ENCODE measurements at regions not wholly inside any gene's neighbourhood (a gene's known extent, or its start where the extent isn't known, plus 50 kb on each side); places are given as distances from the start of the nearest gene placed in this dataset.
"Not testable (repeated sequence)": the region's sequence is repeated elsewhere in the genome, so short reads cannot be mapped to it uniquely, and the experiment has no call there.

DNA sequence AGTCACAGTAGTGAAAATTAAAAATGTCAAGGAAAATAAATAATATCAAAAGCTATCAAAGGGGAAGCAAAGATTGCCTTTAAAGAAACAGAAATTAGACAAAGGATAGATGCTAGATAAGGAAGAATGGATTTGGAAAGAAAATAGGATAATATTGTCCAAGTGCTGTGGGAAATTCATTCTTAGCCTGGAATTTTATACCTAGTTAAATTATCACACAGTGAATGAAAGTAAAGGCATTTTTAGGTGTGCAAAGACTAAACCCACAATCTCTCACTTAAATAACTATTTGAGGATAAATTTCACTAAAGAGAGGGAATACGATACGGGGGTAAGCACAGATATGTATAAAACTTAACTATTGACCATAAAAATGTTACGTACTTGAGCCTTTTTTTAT is 511.1 kb downstream of the TMEM135 start:
- no peak for DNase-seq (ENCODE audit: low read depth in 2 of 2)

GRCh38 chr11:87545858-87546257 is 508.1 kb downstream of the TMEM135 start:
- no peak for DNase-seq (ENCODE audit: low read depth in 2 of 2)

DNA sequence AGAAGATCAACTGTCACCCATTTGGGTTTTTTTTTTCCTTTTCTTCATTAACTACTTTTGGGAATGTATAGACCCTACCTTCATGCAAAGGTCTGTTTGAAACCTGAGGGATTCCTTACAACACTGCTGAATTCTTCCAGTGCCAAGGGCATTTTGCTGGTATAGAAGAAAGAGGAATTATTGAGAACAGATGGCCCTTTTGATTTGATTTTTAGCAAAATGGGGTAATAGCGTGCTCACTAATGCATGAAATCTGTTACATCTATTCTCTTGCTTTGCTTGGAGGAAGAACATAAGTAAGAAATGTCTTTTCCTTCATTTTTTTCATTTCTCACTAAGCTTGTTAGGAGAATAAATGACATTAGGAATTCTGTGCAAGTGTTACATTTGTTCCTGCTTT is 501.9 kb downstream of the TMEM135 start:
- no peak for DNase-seq (ENCODE audit: low read depth in 2 of 2)

DNA sequence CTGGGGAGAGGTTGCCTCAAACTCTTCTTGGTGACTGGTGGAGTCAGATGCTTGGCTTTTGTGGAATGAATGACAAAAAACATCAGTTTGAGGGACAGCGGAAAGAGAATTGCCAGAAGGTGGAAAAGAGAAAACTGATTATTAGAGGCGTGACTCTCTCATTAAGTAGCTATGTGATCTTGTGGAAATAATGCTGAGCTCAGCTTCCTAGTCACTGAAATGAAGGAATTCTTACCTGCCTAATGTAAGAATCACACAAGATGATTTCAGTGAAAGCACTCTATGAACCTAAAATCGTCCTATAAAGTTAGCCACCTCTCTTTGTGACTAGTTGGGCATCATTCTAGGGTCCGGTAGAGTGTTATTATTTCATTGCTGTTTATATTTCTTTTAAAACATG is 498.8 kb downstream of the TMEM135 start:
- no peak for DNase-seq (ENCODE audit: low read depth in 2 of 2)

DNA sequence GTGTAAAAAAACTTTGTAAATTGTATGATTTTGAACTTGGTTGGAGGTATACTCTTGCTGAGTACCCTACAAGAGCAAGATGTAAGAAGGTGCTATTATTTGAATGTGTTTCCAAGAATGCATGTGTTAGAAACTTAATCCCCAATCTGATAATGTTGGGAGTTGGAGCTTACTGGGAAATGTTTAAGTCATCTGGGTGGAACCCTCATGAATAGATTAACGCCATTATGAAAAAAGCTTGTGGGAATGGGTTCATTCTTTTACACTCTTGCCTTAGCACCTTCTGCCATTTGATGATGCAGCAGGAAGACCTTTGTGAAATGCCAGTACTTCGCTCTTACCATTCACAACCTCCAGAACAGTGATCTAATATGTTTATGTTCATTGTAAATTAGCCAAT is 498.3 kb downstream of the TMEM135 start:
- no peak for DNase-seq (ENCODE audit: low read depth in 2 of 2)

- DNase-seq (ENCODE audit: low read depth in 2 of 2) = no peak
Observed at GRCh38 chr11:87535513-87535912, 497.8 kb downstream of the TMEM135 start.

DNA sequence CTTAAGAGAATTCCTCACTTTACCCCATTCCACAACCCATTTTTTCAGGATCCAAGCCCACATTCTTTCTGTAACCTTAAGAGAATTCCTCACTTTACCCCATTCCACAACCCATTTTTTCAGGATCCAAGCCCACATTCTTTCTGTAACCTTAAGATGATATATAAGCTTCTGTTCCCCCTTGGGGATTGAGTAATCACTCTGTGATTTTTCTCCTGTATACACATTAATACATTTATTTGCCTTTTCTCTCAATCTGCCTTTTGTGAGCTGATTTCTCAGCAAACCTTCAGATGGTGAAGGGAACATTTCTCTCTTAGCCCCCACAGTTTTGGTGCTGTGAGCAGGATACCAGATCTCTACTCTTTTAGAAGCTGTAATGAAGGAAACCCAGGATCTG is 494.1 kb downstream of the TMEM135 start:
- not testable (repeated sequence) for DNase-seq (ENCODE audit: low read depth in 2 of 2)

- DNase-seq (ENCODE audit: low read depth in 2 of 2) = no peak
Observed at GRCh38 chr11:87529486-87529885, 491.8 kb downstream of the TMEM135 start.

GRCh38 chr11:87528752-87529151 is 491.0 kb downstream of the TMEM135 start:
- no peak for DNase-seq (ENCODE audit: low read depth in 2 of 2)

DNA sequence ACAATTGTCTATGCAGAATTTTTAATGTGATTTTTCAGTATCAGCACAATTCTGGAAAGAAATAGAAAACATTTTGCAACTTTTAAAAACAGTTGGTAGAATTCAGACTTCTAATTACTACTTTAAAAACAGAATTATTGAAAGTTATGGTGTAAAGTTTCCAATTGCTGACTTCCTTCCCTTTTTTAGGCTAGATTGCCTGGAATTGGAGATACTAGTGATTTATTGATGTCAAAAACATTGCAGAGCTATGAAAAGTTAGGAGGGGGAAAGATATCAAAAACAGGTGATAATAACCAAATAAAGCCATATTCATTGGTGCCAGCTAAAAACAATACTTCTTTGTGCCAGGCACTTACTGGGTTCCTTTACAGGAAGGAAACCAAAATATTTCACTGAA is 485.5 kb downstream of the TMEM135 start:
- no peak for DNase-seq (ENCODE audit: low read depth in 2 of 2)

DNA sequence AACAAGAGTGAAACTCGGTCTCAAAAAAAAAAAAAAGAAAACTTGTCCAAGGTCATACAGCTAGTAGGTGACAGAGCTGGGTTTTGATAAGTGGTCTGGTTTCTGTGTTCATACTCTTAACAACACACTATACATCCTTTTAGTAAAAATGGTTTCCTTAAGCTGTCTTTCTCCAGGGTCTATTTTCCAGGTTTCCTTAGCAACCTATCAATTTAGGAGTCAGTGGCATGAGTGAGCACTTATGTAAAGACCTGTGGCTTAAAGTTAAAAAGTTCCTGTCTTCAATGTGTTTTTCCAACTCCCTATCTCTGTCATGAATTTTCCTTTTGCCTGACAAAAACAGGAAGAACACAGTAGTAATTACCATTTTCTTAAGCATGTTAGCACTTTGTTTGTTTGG is 480.5 kb downstream of the TMEM135 start:
- no peak for DNase-seq (ENCODE audit: low read depth in 2 of 2)

DNA sequence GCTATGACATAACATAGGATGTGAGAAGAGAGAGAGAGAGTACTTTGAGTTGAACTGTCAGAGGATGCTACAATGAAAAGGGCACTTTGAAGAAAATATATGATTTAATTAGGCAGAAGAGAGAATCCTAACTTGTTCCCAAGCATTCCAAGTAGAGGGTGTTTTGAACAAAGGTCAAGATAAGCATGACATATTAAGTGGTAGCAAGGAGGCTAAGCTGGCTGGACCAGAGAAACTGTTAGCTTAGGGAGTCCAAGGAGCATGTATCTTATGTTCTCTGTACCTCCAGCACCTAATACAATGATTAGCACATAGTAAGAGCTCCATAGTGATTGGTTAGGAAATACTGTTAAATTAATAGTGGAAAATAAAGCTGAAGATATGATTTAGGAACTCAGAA is 479.6 kb downstream of the TMEM135 start:
- no peak for DNase-seq (ENCODE audit: low read depth in 2 of 2)

DNA sequence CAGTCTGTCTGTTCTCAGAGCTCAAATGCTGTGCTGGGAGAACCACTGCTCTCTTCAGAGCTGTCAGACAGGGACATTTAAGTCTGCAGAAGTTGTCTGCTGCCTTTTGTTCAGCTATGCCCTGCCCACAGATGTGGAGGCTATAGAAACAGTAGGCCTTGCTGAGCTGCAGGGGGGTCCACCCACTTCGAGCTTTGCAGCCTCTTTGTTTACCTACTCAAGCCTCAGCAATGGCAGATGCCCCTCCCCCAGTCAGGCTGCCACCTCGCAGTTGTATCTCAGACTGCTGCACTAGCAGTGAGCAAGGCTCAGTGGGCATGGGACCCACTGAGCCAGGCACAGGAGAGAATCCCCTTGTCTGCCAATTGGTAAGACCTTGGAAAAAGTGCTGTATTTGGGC is 470.0 kb downstream of the TMEM135 start:
- not testable (repeated sequence) for DNase-seq (ENCODE audit: low read depth in 2 of 2)

GRCh38 chr11:87506946-87507345 is 469.2 kb downstream of the TMEM135 start:
- not testable (repeated sequence) for DNase-seq (ENCODE audit: low read depth in 2 of 2)

GRCh38 chr11:87501388-87501787 is 463.7 kb downstream of the TMEM135 start:
- DNase-seq (ENCODE audit: low read depth in 2 of 2) = no peak

- not testable (repeated sequence) for DNase-seq (ENCODE audit: low read depth in 2 of 2)
Observed at GRCh38 chr11:87494936-87495335, 457.2 kb downstream of the TMEM135 start.

DNA sequence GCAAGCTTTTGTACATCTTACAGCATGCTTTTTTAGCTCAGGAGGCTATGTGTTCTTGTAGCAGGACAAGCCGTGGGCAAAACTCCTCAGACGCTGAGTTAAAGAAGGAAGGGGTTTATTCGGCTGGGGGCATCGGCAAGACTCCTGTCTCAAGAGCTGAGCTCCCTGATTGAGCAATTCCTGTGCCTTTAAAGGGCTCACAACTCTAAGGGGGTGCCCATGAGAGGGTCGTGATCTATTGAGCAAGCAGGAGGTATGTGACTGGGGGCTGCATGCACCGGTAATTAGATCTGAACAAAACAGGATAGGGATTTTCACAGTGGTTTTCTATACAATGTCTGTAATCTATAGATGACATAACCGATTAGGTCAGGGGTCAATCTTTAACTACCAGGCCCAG is 456.3 kb downstream of the TMEM135 start:
- DNase-seq (ENCODE audit: low read depth in 2 of 2) = not testable (repeated sequence)

- DNase-seq (ENCODE audit: low read depth in 2 of 2) = no peak
Observed at GRCh38 chr11:87493516-87493915, 455.8 kb downstream of the TMEM135 start.

GRCh38 chr11:87491381-87491780 is 453.6 kb downstream of the TMEM135 start:
- DNase-seq (ENCODE audit: low read depth in 2 of 2) = no peak

GRCh38 chr11:87490671-87491070 is 452.9 kb downstream of the TMEM135 start:
- DNase-seq (ENCODE audit: low read depth in 2 of 2) = no peak

- no peak for DNase-seq (ENCODE audit: low read depth in 2 of 2)
Observed at GRCh38 chr11:87484566-87484965, 446.8 kb downstream of the TMEM135 start.

DNA sequence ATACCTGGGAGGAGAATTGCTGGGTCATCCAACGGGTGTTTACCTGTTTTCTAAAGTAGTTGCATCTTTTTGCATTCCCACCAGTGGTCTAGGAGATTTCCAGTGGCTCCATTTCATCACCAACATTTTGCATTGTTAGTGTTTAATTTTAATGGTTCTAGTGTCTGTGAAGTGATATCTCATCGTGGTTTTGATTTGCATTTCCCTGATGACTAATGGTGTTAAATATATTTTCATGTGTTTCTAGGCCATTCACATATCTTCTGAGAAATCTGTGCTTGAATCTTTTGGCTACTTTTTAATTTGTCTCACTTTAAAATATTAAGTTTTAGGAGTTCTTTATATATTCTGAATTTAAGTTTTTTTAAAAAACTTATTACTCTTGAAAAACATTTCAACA is 439.6 kb downstream of the TMEM135 start:
- DNase-seq (ENCODE audit: low read depth in 2 of 2) = no peak

- DNase-seq (ENCODE audit: low read depth in 2 of 2) = no peak
Observed at GRCh38 chr11:87473174-87473573, 435.4 kb downstream of the TMEM135 start.

GRCh38 chr11:87466223-87466622 is 428.5 kb downstream of the TMEM135 start:
- no peak for DNase-seq (ENCODE audit: low read depth in 2 of 2)

DNA sequence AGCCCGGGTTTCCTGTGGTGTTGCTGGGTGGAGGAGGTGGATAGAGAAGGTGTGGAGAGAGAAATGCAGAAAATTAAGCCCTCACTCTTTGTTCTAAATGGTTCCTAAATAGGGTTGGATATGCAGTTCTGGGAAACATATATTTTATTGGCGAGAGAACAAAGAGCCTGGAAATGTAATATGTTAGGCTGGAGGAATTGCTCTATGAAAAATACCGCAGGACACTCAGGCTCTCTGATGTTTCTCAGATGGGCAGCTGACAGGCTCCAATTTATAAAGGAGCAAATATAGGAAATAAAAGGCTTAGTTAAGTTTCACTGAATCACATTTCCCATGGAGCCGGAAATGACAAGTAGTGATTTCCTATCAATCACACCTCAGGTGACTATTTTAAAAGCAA is 428.0 kb downstream of the TMEM135 start:
- DNase-seq (ENCODE audit: low read depth in 2 of 2) = no peak
